GM21786 (cell line): ENCODE measurements at regions not wholly inside any gene's neighbourhood (a gene's known extent, or its start where the extent isn't known, plus 50 kb on each side); places are given as distances from the start of the nearest gene placed in this dataset.

ENCODE experiments used
- ATAC-seq: cut with Tn5 transposase; IDR thresholded peaks from one replicate; pipeline ENCODE4 v1.9.1; 2021; ENCODE audit not compliant: unreplicated experiment

GRCh38 chr16:86303787-86304678 lies 206.3 kb upstream of the FOXF1 start:
- ATAC-seq, result no peak

- no peak for ATAC-seq
Observed at GRCh38 chr16:86304868-86305267, 205.5 kb upstream of the FOXF1 start.

- ATAC-seq, result no peak
Observed at GRCh38 chr16:86305440-86305839, 204.9 kb upstream of the FOXF1 start.

GRCh38 chr16:86306011-86306644 lies 204.2 kb upstream of the FOXF1 start:
- ATAC-seq, result no peak

GRCh38 chr16:86306811-86307513 lies 203.4 kb upstream of the FOXF1 start:
- ATAC-seq, result no peak

- no peak for ATAC-seq
Observed at GRCh38 chr16:86307514-86307903, 202.8 kb upstream of the FOXF1 start.

- ATAC-seq, result no peak
Observed at GRCh38 chr16:86308514-86308913, 201.8 kb upstream of the FOXF1 start.

GRCh38 chr16:86313631-86314030 lies 196.7 kb upstream of the FOXF1 start:
- ATAC-seq, result no peak

- ATAC-seq, result no peak
Observed at GRCh38 chr16:86314402-86315025, 195.8 kb upstream of the FOXF1 start.

GRCh38 chr16:86316967-86317812 lies 193.1 kb upstream of the FOXF1 start:
- ATAC-seq, result no peak

- no peak for ATAC-seq
Observed at GRCh38 chr16:86317813-86318650, 192.3 kb upstream of the FOXF1 start.

GRCh38 chr16:86319585-86320236 lies 190.6 kb upstream of the FOXF1 start:
- no peak for ATAC-seq

- ATAC-seq, result no peak
Observed at GRCh38 chr16:86320237-86320595, 190.1 kb upstream of the FOXF1 start.

GRCh38 chr16:86321491-86321890 lies 188.8 kb upstream of the FOXF1 start:
- no peak for ATAC-seq

- no peak for ATAC-seq
Observed at GRCh38 chr16:86322283-86322682, 188.0 kb upstream of the FOXF1 start.

- no peak for ATAC-seq
Observed at GRCh38 chr16:86322806-86323205, 187.5 kb upstream of the FOXF1 start.

GRCh38 chr16:86324320-86324719 lies 186.0 kb upstream of the FOXF1 start:
- no peak for ATAC-seq

GRCh38 chr16:86325360-86325759 lies 185.0 kb upstream of the FOXF1 start:
- ATAC-seq, result no peak

- ATAC-seq, result no peak
Observed at GRCh38 chr16:86325895-86326294, 184.4 kb upstream of the FOXF1 start.
